Ishikawa (cell line): ENCODE measurements at regions not wholly inside any gene's neighbourhood (a gene's known extent, or its start where the extent isn't known, plus 50 kb on each side); places are given as distances from the start of the nearest gene placed in this dataset.

ENCODE experiments used
- CEBPB ChIP-seq: IDR thresholded peaks from 2 replicates; pipeline ENCODE4 v1.6.1; 2012
- CREB1 ChIP-seq: IDR thresholded peaks from 2 replicates; pipeline ENCODE4 v1.6.1; 2012; ENCODE audit warnings: low read depth
- EGR1 ChIP-seq: IDR thresholded peaks from 2 replicates; pipeline ENCODE4 v1.6.1; 2012
- EP300 ChIP-seq: IDR thresholded peaks from 2 replicates; pipeline ENCODE4 v1.6.1; 2012; ENCODE audit warnings: borderline replicate concordance
- FOXM1 ChIP-seq: IDR thresholded peaks from 2 replicates; pipeline ENCODE4 v1.6.1; 2012; ENCODE audit warnings: low read depth, borderline replicate concordance
- NFIC ChIP-seq: IDR thresholded peaks from 2 replicates; pipeline ENCODE4 v1.6.1; 2012
- RAD21 ChIP-seq: IDR thresholded peaks from 2 replicates; pipeline ENCODE4 v1.6.1; 2012; ENCODE audit warnings: low read depth
- TAF1 ChIP-seq: IDR thresholded peaks from 2 replicates; pipeline ENCODE4 v1.6.1; 2012; ENCODE audit warnings: low read depth, mild to moderate bottlenecking
- TCF12 ChIP-seq: IDR thresholded peaks from 2 replicates; pipeline ENCODE4 v1.6.1; 2012; ENCODE audit warnings: low read depth
- TEAD4 ChIP-seq: IDR thresholded peaks from 2 replicates; pipeline ENCODE4 v1.6.1; 2012
- USF1 ChIP-seq: IDR thresholded peaks from 2 replicates; pipeline ENCODE4 v1.6.1; 2012
- YY1 ChIP-seq: IDR thresholded peaks from 2 replicates; pipeline ENCODE4 v1.6.1; 2012; ENCODE audit warnings: low read depth
- ZBTB7A ChIP-seq: IDR thresholded peaks from 2 replicates; pipeline ENCODE4 v1.6.1; 2012; ENCODE audit warnings: low read depth
- TF ChIP-seq, protein P1 (sequence below): IDR thresholded peaks from 2 replicates; pipeline ENCODE4 v1.6.1; 2012; ENCODE audit warnings: low read depth, mild to moderate bottlenecking
- TF ChIP-seq, protein P2 (sequence below): IDR thresholded peaks from 2 replicates; pipeline ENCODE4 v1.6.1; 2012

DNA sequence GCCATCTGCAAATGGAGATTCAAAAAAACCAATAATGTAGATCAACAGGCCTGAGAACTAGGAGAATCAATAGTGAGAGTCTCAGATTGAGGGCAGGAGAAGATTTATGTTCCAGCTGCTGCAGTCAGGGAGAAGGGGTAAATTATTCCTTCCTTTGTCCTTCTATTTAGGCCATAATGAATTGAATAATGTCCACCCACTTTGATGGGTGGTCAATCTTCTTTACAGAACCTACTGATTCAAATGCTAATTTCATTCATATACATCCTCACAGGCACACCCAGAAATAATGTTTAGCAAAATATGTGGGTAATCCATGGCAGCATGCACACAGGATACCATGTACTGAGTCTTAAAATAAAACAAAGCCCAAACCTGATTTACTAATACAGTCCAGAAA, 695.3 kb upstream of the REG3G start:
- TF ChIP-seq, protein P1, sequence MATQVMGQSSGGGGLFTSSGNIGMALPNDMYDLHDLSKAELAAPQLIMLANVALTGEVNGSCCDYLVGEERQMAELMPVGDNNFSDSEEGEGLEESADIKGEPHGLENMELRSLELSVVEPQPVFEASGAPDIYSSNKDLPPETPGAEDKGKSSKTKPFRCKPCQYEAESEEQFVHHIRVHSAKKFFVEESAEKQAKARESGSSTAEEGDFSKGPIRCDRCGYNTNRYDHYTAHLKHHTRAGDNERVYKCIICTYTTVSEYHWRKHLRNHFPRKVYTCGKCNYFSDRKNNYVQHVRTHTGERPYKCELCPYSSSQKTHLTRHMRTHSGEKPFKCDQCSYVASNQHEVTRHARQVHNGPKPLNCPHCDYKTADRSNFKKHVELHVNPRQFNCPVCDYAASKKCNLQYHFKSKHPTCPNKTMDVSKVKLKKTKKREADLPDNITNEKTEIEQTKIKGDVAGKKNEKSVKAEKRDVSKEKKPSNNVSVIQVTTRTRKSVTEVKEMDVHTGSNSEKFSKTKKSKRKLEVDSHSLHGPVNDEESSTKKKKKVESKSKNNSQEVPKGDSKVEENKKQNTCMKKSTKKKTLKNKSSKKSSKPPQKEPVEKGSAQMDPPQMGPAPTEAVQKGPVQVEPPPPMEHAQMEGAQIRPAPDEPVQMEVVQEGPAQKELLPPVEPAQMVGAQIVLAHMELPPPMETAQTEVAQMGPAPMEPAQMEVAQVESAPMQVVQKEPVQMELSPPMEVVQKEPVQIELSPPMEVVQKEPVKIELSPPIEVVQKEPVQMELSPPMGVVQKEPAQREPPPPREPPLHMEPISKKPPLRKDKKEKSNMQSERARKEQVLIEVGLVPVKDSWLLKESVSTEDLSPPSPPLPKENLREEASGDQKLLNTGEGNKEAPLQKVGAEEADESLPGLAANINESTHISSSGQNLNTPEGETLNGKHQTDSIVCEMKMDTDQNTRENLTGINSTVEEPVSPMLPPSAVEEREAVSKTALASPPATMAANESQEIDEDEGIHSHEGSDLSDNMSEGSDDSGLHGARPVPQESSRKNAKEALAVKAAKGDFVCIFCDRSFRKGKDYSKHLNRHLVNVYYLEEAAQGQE, result no peak
- TF ChIP-seq YY1 (no peak), NFIC (no peak), EGR1 (no peak), CREB1 (no peak)

GRCh38 chr2:78351208-78351607, 674.3 kb upstream of the REG3G start:
- TF ChIP-seq ZBTB7A, result no peak
- TF ChIP-seq, protein P1, result no peak
- TF ChIP-seq USF1, result no peak
- TF ChIP-seq TEAD4, result no peak
- TF ChIP-seq, protein P2, sequence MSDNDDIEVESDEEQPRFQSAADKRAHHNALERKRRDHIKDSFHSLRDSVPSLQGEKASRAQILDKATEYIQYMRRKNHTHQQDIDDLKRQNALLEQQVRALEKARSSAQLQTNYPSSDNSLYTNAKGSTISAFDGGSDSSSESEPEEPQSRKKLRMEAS, result no peak
- TF ChIP-seq TAF1, result no peak
- no peak for TF ChIP-seq FOXM1
- TF ChIP-seq TCF12, result no peak
- no peak for TF ChIP-seq YY1
- TF ChIP-seq CREB1, result no peak
- no peak for TF ChIP-seq EP300
- no peak for TF ChIP-seq EGR1
- no peak; the same call in 1 of the 2 replicates for TF ChIP-seq RAD21
- no peak for TF ChIP-seq CEBPB
- no peak for TF ChIP-seq NFIC

GRCh38 chr2:78353168-78353567, 672.3 kb upstream of the REG3G start:
- TF ChIP-seq EP300 (no peak), CEBPB (no peak), TEAD4 (no peak), TCF12 (no peak), NFIC (no peak), USF1 (no peak), FOXM1 (no peak), ZBTB7A (no peak), TAF1 (no peak), CREB1 (no peak), RAD21 (no peak), YY1 (no peak)
- TF ChIP-seq, protein P1, result no peak
- TF ChIP-seq, protein P2, result no peak

GRCh38 chr2:78355967-78356366, 669.5 kb upstream of the REG3G start:
- TF ChIP-seq EP300, result no peak
- TF ChIP-seq CEBPB, result no peak
- no peak for TF ChIP-seq USF1
- TF ChIP-seq EGR1, result no peak
- no peak for TF ChIP-seq TCF12
- TF ChIP-seq CREB1, result no peak
- TF ChIP-seq, protein P2, result no peak
- TF ChIP-seq ZBTB7A, result no peak
- no peak for TF ChIP-seq TAF1
